Fibroblast of the conjunctiva (primary cell): ENCODE measurements at regions not wholly inside any gene's neighbourhood (a gene's known extent, or its start where the extent isn't known, plus 50 kb on each side); places are given as distances from the start of the nearest gene placed in this dataset.

ENCODE experiments used
- DNase-seq: peaks from one replicate; pipeline ENCODE4 v3.0.0-alpha.2; 2010; ENCODE audit warnings: low read depth

DNA sequence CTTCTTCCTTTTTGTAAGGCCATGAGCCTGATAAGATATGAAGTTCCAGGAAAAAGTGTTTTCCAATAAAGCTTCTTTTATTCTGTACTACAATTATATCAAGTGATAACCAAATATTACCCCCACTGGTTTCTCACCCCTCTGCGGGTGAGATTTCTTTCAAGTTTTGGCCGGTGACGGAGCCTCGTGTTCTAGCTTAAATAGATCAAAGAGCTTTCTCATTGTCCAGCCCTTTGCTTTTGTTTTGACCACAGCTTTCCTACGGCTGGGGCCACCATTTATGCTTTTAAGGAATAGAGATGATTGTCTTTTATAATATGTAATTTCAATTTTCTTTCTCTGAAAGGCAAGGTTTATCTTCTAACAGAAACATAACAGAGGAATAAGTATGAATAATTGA lies 196.7 kb upstream of the MTPN start:
- DNase-seq = no peak

DNA sequence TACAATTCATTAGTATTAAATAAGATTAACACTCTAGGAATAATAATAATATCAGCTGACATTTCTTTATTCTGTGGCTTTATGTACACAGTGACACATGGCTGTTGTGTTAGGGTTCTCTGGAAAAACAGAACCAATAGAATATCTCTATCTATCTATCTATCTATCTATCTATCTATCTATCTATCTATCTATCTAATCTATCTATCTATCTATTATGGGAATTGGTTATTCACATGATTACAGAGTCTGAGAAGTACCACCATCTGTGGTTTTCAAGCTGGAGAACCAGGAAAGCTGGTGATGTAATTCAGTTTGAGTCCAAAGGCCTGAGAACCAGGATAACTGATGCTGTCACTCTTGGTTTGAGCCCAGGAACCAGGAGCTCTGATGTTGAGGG lies 194.1 kb upstream of the MTPN start:
- DNase-seq = no peak

- no peak for DNase-seq
Measured at GRCh38 chr7:136168821-136169220, 191.7 kb upstream of the MTPN start.

GRCh38 chr7:136167991-136168390 lies 190.8 kb upstream of the MTPN start:
- DNase-seq = no peak

GRCh38 chr7:136166521-136166920 lies 189.4 kb upstream of the MTPN start:
- no peak for DNase-seq

DNA sequence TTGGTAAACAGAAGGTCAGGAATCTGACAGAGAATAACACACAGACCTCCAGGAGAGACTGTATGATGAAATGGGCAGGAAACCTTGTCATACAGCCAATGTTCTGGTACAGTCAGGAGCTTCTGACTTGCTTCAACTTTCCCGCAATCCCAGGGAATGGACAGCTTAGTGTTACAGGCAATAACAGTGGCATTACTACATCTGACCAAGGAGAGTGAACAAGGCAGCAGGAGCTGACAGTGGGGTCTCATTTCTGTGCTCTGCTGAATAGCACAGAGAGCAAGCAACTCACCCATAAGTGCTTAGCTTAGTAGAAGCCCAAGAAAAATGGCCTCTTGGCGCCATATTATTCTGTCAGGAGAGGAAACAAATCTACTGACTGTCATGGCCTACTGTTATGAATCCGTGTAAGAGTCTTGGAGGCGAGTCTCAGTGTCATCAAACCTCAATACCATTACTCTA lies 186.2 kb upstream of the MTPN start:
- no peak for DNase-seq

DNA sequence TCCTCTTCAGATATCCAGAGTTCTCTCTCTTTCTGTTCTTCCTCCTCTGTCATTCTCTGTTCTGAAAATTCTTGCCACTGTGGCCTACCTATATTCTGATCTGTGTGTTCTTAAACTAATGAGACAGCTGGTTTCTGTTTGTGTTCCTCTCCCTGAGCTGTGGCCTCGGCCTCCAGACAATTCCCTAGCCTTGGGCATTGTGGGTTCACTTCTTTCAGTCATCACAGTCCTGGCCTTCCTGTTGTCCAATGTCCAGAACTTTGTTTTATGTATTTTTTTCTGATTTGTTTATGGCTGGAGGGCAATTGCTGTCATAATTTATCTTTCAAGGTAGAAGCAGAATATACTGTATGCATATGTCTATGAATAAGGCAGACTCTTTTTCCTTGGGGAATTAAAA lies 173.2 kb upstream of the MTPN start:
- DNase-seq = no peak

GRCh38 chr7:136148920-136149319 lies 171.8 kb upstream of the MTPN start:
- DNase-seq = no peak

- no peak for DNase-seq
Measured at GRCh38 chr7:136146925-136147324, 169.8 kb upstream of the MTPN start.

GRCh38 chr7:136144182-136144581 lies 167.0 kb upstream of the MTPN start:
- no peak for DNase-seq

GRCh38 chr7:136143271-136143670 lies 166.1 kb upstream of the MTPN start:
- no peak for DNase-seq

GRCh38 chr7:136142583-136142982 lies 165.4 kb upstream of the MTPN start:
- no peak for DNase-seq

- no peak for DNase-seq
Measured at GRCh38 chr7:136140469-136140868, 163.3 kb upstream of the MTPN start.

DNA sequence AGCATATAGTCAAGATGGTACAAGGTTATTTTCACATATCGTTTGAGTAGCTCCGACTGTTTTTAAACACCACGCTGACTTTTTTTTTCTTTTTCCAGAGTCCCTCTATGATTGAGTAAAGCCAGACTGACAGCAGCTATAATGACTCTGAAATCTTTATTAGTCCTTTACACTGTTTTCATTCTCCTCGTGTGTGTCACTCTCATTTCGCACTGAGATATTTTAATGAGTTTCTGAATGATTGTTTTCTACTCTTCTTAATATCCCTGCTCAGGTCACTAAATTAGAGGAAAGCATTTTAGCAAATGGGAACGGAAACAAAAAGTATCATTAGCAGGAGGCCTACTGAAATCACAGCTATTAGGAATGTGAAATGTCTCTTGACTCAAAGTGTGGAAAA lies 162.3 kb upstream of the MTPN start:
- no peak for DNase-seq

- no peak for DNase-seq
Measured at GRCh38 chr7:136138991-136139390, 161.8 kb upstream of the MTPN start.

DNA sequence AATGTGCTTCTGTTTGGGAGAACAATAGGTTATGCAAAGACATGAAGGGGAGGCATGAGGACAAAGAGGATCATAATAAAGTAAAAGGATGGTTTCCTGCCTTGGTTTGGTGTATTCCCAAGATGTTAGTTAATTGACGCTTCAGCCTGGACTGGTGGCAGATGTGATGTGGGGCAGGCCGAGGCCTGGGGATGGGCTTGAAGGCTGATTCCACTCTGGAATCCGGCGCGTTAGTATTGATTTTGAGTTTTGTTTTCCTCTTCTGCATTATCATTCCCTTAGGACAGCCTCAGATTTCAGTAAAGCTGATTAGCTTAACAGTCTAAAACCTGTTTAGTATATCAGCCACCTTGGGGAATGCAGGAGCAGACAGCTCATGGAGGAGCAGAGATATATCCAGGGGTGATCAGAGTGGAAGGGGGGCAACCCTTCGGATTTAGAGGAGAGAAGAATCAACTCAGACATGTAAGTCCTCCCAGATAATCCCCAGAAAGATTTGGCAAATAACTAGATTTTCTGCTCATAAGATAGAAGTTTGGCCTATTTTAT lies 159.8 kb upstream of the MTPN start:
- DNase-seq = no peak

DNA sequence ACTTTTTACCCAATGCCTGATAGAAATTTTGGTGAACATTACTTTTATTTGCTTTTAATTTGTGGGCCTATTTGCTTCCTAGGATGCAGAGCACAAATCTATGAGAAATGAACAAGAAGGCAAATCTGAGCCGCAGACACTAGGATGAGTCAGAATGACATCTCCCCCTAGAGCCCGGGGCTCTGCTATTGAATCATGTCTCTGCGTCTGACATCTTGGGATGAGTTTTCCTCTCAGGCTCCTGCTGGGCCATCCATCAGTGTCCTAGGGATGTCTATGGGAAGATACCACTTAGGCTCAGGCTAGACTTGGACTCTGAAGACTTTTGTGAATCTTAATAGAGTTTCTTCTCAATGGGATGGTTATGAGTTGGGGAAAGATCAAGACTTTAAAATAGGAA lies 157.3 kb upstream of the MTPN start:
- no peak for DNase-seq

DNA sequence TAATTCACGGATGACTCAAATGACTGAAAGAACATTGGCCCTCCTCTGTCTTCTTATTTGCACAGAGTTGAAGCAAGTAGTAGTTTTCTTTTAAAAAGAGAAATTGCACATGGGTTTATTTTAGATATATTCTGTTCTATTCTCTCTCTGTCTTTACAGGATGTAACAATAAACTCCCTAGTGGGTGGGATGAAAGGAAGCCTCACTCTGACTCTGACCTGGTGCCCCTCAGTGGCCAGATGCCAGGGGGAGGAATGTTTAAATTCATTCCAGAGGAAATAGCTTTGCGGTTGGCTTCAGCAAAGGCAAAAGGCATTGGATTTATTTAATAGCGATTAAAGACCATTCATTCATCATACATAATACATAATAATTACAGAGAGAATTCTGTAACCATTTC lies 156.4 kb upstream of the MTPN start:
- DNase-seq = no peak

DNA sequence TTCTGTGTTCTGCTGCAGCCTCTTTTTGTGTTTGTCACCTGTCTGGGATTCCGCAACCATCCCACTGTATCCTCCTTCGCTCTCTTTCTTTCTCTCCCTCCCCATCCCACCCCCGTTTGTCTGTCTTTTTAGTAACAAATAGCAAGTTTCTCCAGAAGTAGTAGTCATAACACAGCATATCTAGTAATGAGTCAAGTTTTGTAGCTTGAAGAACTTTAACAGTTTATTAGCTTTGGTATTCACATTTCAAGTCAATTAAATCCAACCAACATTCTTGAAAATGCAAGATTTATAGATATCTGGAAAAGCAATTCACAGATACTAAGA lies 154.1 kb upstream of the MTPN start:
- DNase-seq = no peak

DNA sequence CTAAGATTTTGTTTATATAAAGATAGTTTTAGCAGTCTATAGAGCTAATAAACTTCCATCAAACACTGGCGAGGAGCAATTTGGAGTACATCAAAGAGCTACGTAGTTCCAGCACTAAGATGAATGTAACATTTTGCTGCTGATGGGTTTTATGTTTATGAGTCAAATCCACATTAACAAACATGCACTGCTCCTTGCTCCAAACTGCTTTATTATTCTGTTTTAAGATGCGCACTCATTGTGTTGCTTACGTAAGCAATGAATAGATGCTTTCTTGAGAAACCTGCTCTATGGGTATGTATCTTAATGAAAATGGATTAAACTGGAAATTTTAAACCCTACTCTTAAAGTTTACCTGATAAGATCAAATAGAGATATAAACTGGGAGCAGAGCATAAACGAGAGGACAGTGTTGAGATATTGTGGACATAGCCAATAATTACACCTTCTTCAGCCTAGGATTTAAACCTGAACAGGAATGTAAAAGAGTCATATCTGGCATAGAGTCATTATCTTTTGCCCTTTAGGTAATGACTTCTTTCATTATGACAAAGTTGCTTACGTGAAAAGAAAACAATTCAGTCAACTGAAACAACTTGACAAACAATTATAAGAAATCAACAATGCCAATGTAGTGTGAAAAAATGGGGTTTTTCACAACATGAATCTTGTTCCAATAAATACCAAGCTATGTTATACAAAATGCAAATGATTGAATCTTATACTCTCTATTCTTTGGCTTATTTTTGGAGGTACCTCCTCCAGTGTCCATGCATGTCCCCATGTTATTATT lies 153.5 kb upstream of the MTPN start:
- DNase-seq = no peak

DNA sequence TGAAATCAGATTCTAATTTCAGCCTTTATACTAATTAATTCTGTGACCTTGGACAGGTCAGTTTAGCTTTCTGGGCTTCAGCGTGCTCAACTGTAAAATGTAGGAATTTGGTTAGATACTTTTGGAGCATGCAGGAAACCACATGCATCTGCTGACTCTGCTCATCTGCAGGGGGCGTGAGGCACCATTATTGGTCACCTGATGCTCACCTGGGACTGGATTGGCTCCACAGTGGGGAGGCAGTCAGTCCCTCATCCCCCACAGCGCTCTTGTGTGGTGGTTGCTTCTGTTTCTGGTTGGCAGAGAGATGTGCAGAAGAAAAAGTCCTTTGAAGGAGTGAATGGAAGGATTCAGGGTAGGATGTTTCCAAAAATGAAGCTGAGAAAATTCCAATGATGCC lies 150.9 kb upstream of the MTPN start:
- no peak for DNase-seq

- DNase-seq = no peak
Measured at GRCh38 chr7:136123352-136123751, 146.2 kb upstream of the MTPN start.

- DNase-seq = no peak
Measured at GRCh38 chr7:136122026-136122425, 144.9 kb upstream of the MTPN start.

GRCh38 chr7:136117539-136117938 lies 140.4 kb upstream of the MTPN start:
- no peak for DNase-seq
